ENCODE measurements at regions not wholly inside any gene's neighbourhood (a gene's known extent, or its start where the extent isn't known, plus 50 kb on each side); places are given as distances from the start of the nearest gene placed in this dataset.

GRCh38 chr3:110755345-110755744 lies 316.3 kb upstream of the NECTIN3 start:
- Histone ChIP-seq H3K9me3 (no peaks in the 10 kb centered on the region), H3K36me3 (no peaks in the 10 kb centered on the region), H3K4me3 (no peak overlapping the region), H3K27me3 (no peaks in the 10 kb centered on the region), H3K27ac (no peak overlapping the region), H3K4me1 (no peaks in the 10 kb centered on the region)
- intact Hi-C loops (cut with DNase I; ENCODE audit: low total_unique reads), result no loop called here
- TF ChIP-seq CTCF (IDR thresholded peaks at IDR 0.05) (no peak), POLR2A (IDR thresholded peaks at IDR 0.05) (no peak)
- DNase-seq, result no peak

- no peaks in the 10 kb centered on the region for H3K9me3 ChIP-seq
- intact Hi-C loops (cut with DNase I; ENCODE audit: low total_unique reads), result no loop called here
Observed at GRCh38 chr3:110756705-110757104, 314.9 kb upstream of the NECTIN3 start.

GRCh38 chr3:110758208-110758607 lies 313.4 kb upstream of the NECTIN3 start:
- no peaks in the 10 kb centered on the region for H3K27me3 ChIP-seq
- H3K36me3 ChIP-seq, result no peaks in the 10 kb centered on the region
- H3K27ac ChIP-seq, result no peak overlapping the region
- no peaks in the 10 kb centered on the region for H3K4me1 ChIP-seq
- no peak for TF ChIP-seq CTCF (IDR thresholded peaks at IDR 0.05)
- no peak for TF ChIP-seq POLR2A (IDR thresholded peaks at IDR 0.05)
- DNase-seq, result no peak
- H3K9me3 ChIP-seq, result no peaks in the 10 kb centered on the region
- intact Hi-C loops (cut with DNase I; ENCODE audit: low total_unique reads), result no loop called here
- no peak overlapping the region for H3K4me3 ChIP-seq

More at GRCh38 chr3:110756705-110757104, 314.9 kb upstream of the NECTIN3 start:
- Histone ChIP-seq H3K27ac (no peak overlapping the region), H3K4me3 (no peak overlapping the region), H3K27me3 (no peaks in the 10 kb centered on the region), H3K36me3 (no peaks in the 10 kb centered on the region), H3K4me1 (no peaks in the 10 kb centered on the region)
- DNase-seq, result no peak
- TF ChIP-seq CTCF (IDR thresholded peaks at IDR 0.05) (no peak), POLR2A (IDR thresholded peaks at IDR 0.05) (no peak)

- TF ChIP-seq POLR2A (IDR thresholded peaks at IDR 0.05) (no peak), CTCF (IDR thresholded peaks at IDR 0.05) (no peak)
- intact Hi-C loops (cut with DNase I; ENCODE audit: low total_unique reads), result no loop called here
- Histone ChIP-seq H3K9me3 (no peaks in the 10 kb centered on the region), H3K36me3 (no peaks in the 10 kb centered on the region), H3K4me3 (no peak overlapping the region), H3K27ac (no peak overlapping the region), H3K4me1 (no peaks in the 10 kb centered on the region), H3K27me3 (no peaks in the 10 kb centered on the region)
- no peak for DNase-seq
Observed at GRCh38 chr3:110767156-110767555, 304.5 kb upstream of the NECTIN3 start.

GRCh38 chr3:110767838-110768237 lies 303.8 kb upstream of the NECTIN3 start:
- Histone ChIP-seq H3K27ac (no peak overlapping the region), H3K4me3 (no peak overlapping the region), H3K4me1 (no peaks in the 10 kb centered on the region), H3K27me3 (no peaks in the 10 kb centered on the region), H3K36me3 (no peaks in the 10 kb centered on the region), H3K9me3 (no peaks in the 10 kb centered on the region)
- no peak for TF ChIP-seq CTCF (IDR thresholded peaks at IDR 0.05)
- no peak for TF ChIP-seq POLR2A (IDR thresholded peaks at IDR 0.05)
- no peak for DNase-seq
- intact Hi-C loops (cut with DNase I; ENCODE audit: low total_unique reads), result no loop called here

Measured in uterus (tissue), 3 donors.